Uterus (tissue), 3 donors: ENCODE measurements at regions not wholly inside any gene's neighbourhood (a gene's known extent, or its start where the extent isn't known, plus 50 kb on each side); places are given as distances from the start of the nearest gene placed in this dataset.

ENCODE experiments used
- DNase-seq, 2 donors: peaks; one replicate each; pipeline ENCODE4 v3.0.0-alpha.2; 2019 to 2020
- H3K27ac ChIP-seq, 2 donors: fragments of 200-600 bp; sonication (generic); 1 replicate in 1 of 2; 2 replicates in 1 of 2; pipeline ENCODE4 v1.5.1; 2016 to 2018
- H3K27me3 ChIP-seq, 2 donors: fragments of 200-600 bp; sonication (generic); one replicate each; pipeline ENCODE4 v1.5.1; 2018 to 2019; ENCODE audit warnings: control low read depth in 1 of 2
- H3K36me3 ChIP-seq, 2 donors: fragments of 200-600 bp; sonication (generic); one replicate each; pipeline ENCODE4 v1.5.1; 2019; ENCODE audit warnings: control low read depth in 1 of 2
- H3K4me1 ChIP-seq, 2 donors: fragments of 200-600 bp; sonication (generic); one replicate each; pipeline ENCODE4 v1.5.1; 2018 to 2019; ENCODE audit warnings: control low read depth in 1 of 2
- H3K4me3 ChIP-seq, 2 donors: fragments of 200-600 bp; sonication (generic); 1 replicate in 1 of 2; 2 replicates in 1 of 2; pipeline ENCODE4 v1.5.1; 2018 to 2019; ENCODE audit warnings: mild to moderate bottlenecking in 1 of 2
- H3K9me3 ChIP-seq, 2 donors: fragments of 200-600 bp; sonication (generic); one replicate each; pipeline ENCODE4 v1.5.1; 2019; ENCODE audit warnings: control low read depth in 1 of 2
- CTCF ChIP-seq, 4 experiments: fragments of 200-600 bp in 2 of 4; fragments of 450-650 bp in 2 of 4; sonication (generic) in 2 of 4; IDR thresholded peaks; one replicate each; pipeline ENCODE4 v1.5.1; 2016 to 2019; ENCODE audit warnings: antibody characterized with exemption in 4 of 4, mild to moderate bottlenecking in 2 of 4, moderate library complexity in 1 of 4
- POLR2A ChIP-seq, 2 donors: fragments of 450-650 bp; IDR thresholded peaks; one replicate each; pipeline ENCODE4 v1.6.1; 2016; ENCODE audit warnings: antibody characterized with exemption in 2 of 2, mild to moderate bottlenecking in 1 of 2, moderate library complexity in 1 of 2
- intact Hi-C: fragments of 100-400 bp; cut with DNase I; formaldehyde crosslinking; loops from one replicate; pipeline ENCODE4 v1.15.1; 2023; ENCODE audit warnings: low total_unique reads
- donor health status: DM: yes; HTN: yes; CAD: no.

DNA sequence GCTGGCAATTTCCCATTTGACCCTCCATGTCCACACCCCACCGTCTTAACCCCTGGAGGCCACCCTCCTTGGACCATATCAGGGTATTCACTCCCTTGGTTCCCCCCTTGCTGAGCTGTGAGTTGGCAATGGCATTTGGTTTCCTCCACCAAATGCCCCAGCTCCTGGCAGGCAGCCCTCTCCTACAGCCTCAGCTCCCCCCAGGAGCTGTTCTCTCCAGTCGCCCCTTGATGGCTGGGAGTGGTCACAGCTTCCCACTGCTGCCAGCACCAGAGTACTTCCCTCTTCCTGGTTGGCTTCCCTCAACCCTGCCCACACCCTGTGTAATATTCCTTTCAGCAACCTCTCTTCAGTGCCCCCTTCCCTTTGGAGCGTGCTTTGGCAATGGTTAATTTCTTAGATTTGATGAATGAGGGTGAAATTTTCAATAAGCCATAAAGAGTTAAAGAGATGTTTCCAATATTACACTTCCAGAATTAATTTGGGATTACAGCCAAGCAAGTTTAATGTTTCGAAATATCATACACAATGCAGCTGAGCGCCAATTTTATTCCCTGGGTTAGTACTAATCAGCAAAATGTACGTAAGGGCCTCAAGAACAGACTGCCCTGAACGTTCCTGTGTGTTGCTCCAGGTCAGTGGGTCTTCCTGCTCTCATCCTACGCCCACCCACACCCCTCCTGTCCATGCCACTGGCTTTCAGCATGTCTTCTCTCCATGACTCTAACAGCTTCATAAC lies 207.1 kb upstream of the NFE2L3 start:
- Histone ChIP-seq H3K4me1 (peaks cover 0 to 1% of the 10 kb centered on the region in 2 donors), H3K9me3 (no peaks in the 10 kb centered on the region), H3K27ac (no peak overlapping the region), H3K36me3 (no peaks in the 10 kb centered on the region), H3K27me3 (no peaks in the 10 kb centered on the region), H3K4me3 (no peak overlapping the region)
- intact Hi-C loops: no loop called here
- no peak for TF ChIP-seq CTCF (IDR thresholded peaks at IDR 0.05)
- TF ChIP-seq POLR2A (IDR thresholded peaks at IDR 0.05): no peak
- no peak for DNase-seq

DNA sequence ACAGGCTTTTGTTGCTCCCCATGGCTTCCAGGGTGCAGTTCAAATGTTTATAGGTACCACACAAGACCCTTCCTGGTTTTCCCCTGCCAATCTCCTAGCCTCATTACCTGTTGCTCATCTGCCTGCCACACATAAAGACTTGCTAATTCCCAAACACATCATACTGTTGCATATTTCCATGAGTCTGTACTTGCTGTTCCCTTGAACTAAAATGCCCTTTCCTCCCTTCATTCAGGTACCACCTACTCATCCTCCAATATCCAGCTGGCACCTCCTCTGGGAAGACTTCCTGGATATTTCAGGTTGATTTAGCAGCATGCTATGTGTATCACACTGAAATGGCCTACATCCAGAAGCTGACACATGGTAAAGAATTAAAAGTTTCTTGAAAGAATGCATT lies 206.4 kb upstream of the NFE2L3 start:
- H3K27ac ChIP-seq: no peak overlapping the region
- no peak for DNase-seq
- TF ChIP-seq POLR2A (IDR thresholded peaks at IDR 0.05) (no peak), CTCF (IDR thresholded peaks at IDR 0.05) (no peak)
- no peaks in the 10 kb centered on the region for H3K9me3 ChIP-seq
- intact Hi-C loops: no loop called here
- peaks cover 0 to 8% of the 10 kb centered on the region in 2 donors for H3K4me1 ChIP-seq
- no peaks in the 10 kb centered on the region for H3K27me3 ChIP-seq
- no peaks in the 10 kb centered on the region for H3K36me3 ChIP-seq
- H3K4me3 ChIP-seq: no peak overlapping the region

GRCh38 chr7:25946181-25946580 lies 205.8 kb upstream of the NFE2L3 start:
- DNase-seq: no peak
- Histone ChIP-seq H3K27me3 (no peaks in the 10 kb centered on the region), H3K9me3 (no peaks in the 10 kb centered on the region), H3K36me3 (no peaks in the 10 kb centered on the region), H3K4me3 (no peak overlapping the region), H3K27ac (no peak overlapping the region), H3K4me1 (peaks cover 0 to 8% of the 10 kb centered on the region in 2 donors)
- intact Hi-C loops: no loop called here
- TF ChIP-seq POLR2A (IDR thresholded peaks at IDR 0.05) (no peak), CTCF (IDR thresholded peaks at IDR 0.05) (no peak)

DNA sequence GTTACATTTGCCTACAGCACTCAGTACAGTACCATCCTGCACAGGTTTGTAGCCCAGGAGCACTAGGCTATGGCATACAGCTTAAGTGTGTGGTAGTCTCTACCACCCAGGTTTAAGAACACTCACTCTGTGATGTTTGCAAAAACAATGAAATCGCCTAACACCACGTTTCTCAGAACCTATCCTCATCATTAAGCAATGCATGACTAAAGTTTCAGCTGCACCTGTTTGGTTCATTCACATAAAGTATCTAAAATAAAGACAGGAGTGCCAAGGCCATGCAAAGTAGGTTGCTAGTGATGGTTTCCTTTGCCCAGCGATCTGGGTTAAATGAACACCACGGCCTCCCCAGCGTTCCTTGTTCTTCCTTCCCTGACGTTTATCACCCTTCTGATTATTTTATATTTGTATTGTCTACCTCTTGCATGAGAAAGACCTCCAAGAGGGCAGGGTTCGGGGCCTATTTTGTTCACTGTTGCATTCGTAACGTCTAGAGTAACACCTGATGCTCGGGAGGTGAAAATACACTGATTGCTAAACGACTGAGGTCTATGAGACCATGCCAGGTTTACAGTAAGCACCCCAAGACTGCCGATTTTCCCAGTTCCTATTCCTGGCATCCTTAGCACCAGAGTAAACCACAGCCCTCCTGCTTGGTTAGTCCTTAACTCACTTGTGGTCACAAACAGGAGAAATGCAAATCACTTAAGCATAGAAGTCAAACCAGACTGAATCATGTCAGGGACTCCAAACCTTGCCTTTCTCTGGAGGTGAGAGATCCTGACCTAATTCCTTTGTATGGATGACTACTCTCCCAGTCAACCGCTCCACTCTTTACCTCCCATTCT lies 204.1 kb upstream of the NFE2L3 start:
- TF ChIP-seq POLR2A (IDR thresholded peaks at IDR 0.05) (no peak), CTCF (IDR thresholded peaks at IDR 0.05) (no peak)
- intact Hi-C loops: no loop called here
- Histone ChIP-seq H3K4me3 (no peak overlapping the region), H3K36me3 (no peaks in the 10 kb centered on the region), H3K27ac (no peak overlapping the region), H3K27me3 (no peaks in the 10 kb centered on the region), H3K9me3 (no peaks in the 10 kb centered on the region), H3K4me1 (peaks cover 0 to 8% of the 10 kb centered on the region in 2 donors)
- no peak for DNase-seq
